GM10266 (cell line): ENCODE measurements at regions not wholly inside any gene's neighbourhood (a gene's known extent, or its start where the extent isn't known, plus 50 kb on each side); places are given as distances from the start of the nearest gene placed in this dataset.

Experiments used
- DNase-seq: peaks from one replicate; pipeline ENCODE4 v3.0.0; 2012; ENCODE audit errors: extremely low spot score
- CTCF ChIP-seq: IDR thresholded peaks from 2 replicates; pipeline ENCODE4 v1.5.1; 2012; ENCODE audit warnings: mild to moderate bottlenecking, low read depth; ENCODE audit not compliant: control insufficient read depth, insufficient read depth; ENCODE audit errors: missing control alignments

GRCh38 chr6:105805501-105806023, 280.6 kb upstream of the PRDM1 start:
- no peak for DNase-seq
- TF ChIP-seq CTCF, result no peak

DNA sequence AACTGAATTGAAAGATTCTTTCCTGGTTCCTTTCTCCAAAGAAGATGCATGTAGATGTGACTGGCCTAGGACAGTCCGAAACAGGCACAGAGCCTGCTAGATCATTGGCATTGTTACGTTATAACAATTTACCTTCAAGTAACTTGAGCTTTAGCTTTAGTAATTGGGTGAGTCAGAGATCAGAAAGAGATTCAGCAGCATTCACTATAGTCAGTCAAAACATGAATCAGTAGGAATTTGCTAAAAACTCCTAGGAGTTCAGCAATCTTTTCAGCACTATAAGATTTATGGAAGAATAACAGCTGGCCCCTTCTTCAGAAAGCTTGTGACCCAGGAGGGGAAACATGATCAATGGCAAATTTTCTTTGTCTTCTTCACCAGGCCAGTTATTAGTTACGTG, 281.7 kb upstream of the PRDM1 start:
- TF ChIP-seq CTCF, result no peak

GRCh38 chr6:105804000-105804399, 282.1 kb upstream of the PRDM1 start:
- no peak for TF ChIP-seq CTCF

More for the DNA sequence above, 281.7 kb upstream of the PRDM1 start:
- no peak for DNase-seq

DNA sequence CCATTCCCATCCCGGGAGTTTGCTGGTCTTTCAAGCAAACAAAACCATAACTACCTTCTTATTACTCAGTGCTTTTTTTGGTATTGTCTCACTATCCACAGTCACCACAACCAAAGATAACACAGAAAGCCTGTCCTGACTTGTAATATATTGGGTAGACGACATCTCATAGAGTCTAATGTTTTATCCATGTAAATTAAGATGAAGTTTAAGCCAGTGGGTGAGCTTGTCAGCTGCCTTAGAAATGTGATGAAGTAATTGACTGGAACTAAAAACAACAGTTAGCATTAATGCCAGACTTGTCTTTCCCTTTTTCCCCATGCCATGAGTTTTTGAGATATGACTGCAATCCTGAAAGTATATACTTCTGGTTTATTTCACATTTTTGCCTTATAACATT, 282.7 kb upstream of the PRDM1 start:
- no peak for DNase-seq
- no peak for TF ChIP-seq CTCF

More at GRCh38 chr6:105804000-105804399, 282.1 kb upstream of the PRDM1 start:
- no peak for DNase-seq

DNA sequence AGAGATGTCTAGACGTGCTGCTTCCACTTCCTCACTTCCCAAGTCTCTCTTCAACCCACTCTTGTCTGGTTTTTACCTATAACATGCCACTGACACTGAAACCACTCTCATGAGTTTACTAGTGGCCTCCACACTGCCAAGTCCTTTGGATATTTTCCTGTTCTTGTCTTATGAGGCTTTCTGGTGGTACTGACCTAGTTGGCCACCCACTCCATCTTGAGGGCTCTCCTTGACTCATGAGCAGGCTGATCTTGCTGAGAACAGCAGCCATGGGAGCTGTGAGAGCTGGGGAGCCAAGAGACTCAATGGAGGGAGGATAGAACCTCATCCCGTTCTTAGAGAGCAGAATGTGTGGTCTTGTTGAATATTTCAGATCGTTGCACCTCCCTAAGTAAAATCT, 283.4 kb upstream of the PRDM1 start:
- no peak for DNase-seq

GRCh38 chr6:105800871-105801270, 285.3 kb upstream of the PRDM1 start:
- DNase-seq, result no peak
- no peak for TF ChIP-seq CTCF

More for the DNA sequence above, 283.4 kb upstream of the PRDM1 start:
- no peak for TF ChIP-seq CTCF

DNA sequence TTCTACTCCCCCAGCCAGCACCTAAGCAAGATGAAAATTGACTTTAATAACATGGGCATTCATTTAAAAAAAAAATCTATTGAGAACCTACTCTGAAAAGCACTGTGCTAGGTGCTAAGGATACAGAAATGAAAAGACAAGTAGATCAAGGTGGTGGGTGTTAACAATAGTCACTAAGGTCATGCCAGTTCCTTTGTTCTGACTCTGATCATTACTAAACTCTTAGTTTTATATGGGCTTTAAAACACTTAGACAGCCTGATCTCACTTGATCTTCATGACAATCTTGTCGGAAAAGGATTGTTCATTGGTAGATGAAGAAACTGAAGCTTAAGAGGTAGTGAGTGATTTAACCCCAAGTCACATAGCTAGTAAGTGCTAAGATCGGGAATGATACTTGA, 285.7 kb upstream of the PRDM1 start:
- DNase-seq, result no peak
- TF ChIP-seq CTCF, result no peak
